Renal cortex interstitium (tissue), 11 donors: ENCODE measurements at regions not wholly inside any gene's neighbourhood (a gene's known extent, or its start where the extent isn't known, plus 50 kb on each side); places are given as distances from the start of the nearest gene placed in this dataset.
"Not testable (repeated sequence)": the region's sequence is repeated elsewhere in the genome, so short reads cannot be mapped to it uniquely, and the experiment has no call there.

Source experiments
- DNase-seq, 11 donors: peaks; one replicate each; pipeline ENCODE4 v3.0.0-alpha.2; 2013; ENCODE audit warnings: low read depth in 9 of 11, low spot score in 4 of 11; ENCODE audit errors: extremely low read depth in 1 of 11

- DNase-seq = no peak
Observed at GRCh38 chr6:119749335-119749734, 399.8 kb upstream of the MAN1A1 start.

GRCh38 chr6:119748535-119748934 is 399.0 kb upstream of the MAN1A1 start:
- not testable (repeated sequence) for DNase-seq

- DNase-seq = peak; percentile 8 to 41 (median 23)
Observed at GRCh38 chr6:119742188-119742803, 392.7 kb upstream of the MAN1A1 start.

- DNase-seq = no peak
Observed at GRCh38 chr6:119739769-119740168, 390.2 kb upstream of the MAN1A1 start.

- no peak for DNase-seq
Observed at GRCh38 chr6:119738425-119738824, 388.9 kb upstream of the MAN1A1 start.

- no peak for DNase-seq
Observed at GRCh38 chr6:119736296-119737021, 386.9 kb upstream of the MAN1A1 start.

GRCh38 chr6:119735530-119735929 is 386.0 kb upstream of the MAN1A1 start:
- no peak for DNase-seq

GRCh38 chr6:119734227-119734626 is 384.7 kb upstream of the MAN1A1 start:
- DNase-seq = no peak

- DNase-seq = no peak
Observed at GRCh38 chr6:119728935-119729334, 379.4 kb upstream of the MAN1A1 start.

GRCh38 chr6:119728220-119728750 is 378.7 kb upstream of the MAN1A1 start:
- no peak for DNase-seq

- DNase-seq = no peak
Observed at GRCh38 chr6:119727504-119728219, 378.1 kb upstream of the MAN1A1 start.

- not testable (repeated sequence) for DNase-seq
Observed at GRCh38 chr6:119726912-119727311, 377.4 kb upstream of the MAN1A1 start.

GRCh38 chr6:119726086-119726485 is 376.5 kb upstream of the MAN1A1 start:
- no peak for DNase-seq

GRCh38 chr6:119720160-119720559 is 370.6 kb upstream of the MAN1A1 start:
- DNase-seq = no peak

GRCh38 chr6:119717942-119718341 is 368.4 kb upstream of the MAN1A1 start:
- no peak for DNase-seq

- DNase-seq = no peak
Observed at GRCh38 chr6:119716668-119717270, 367.2 kb upstream of the MAN1A1 start.

- no peak for DNase-seq
Observed at GRCh38 chr6:119713903-119714302, 364.3 kb upstream of the MAN1A1 start.

GRCh38 chr6:119686644-119687043 is 337.1 kb upstream of the MAN1A1 start:
- DNase-seq = no peak

- no peak for DNase-seq
Observed at GRCh38 chr6:119686240-119686639, 336.7 kb upstream of the MAN1A1 start.

- DNase-seq = no peak
Observed at GRCh38 chr6:119683671-119684070, 334.1 kb upstream of the MAN1A1 start.
